ENCODE measurements at regions not wholly inside any gene's neighbourhood (a gene's known extent, or its start where the extent isn't known, plus 50 kb on each side); places are given as distances from the start of the nearest gene placed in this dataset.
"Not testable (repeated sequence)": the region's sequence is repeated elsewhere in the genome, so short reads cannot be mapped to it uniquely, and the experiment has no call there.

DNA sequence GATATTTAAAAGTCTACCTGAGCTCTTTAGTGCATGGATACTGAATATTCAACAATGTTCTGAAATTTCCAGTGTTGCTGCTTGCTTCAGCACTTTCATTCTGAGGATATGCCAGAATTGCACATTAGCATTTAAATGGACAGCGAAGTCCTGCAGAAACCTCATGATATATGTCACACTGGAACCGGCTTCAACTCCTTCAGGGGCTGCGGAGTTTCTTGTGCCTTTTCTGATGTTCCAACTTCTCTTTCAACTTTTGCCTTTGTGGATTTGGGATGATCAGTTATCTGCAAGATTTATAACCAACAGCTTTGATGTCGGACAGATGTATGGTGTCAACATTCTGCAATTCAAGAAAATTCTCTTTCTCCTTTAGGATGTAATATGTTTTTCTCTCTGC is 142.5 kb upstream of the LMNTD1 start:
- no peak for TF ChIP-seq CTCF (conservative IDR thresholded peaks at IDR 0.05)
- TF ChIP-seq ZFX (IDR thresholded peaks at IDR 0.05): no peak

GRCh38 chr12:25698772-25699171 is 145.7 kb upstream of the LMNTD1 start:
- TF ChIP-seq ZFX (IDR thresholded peaks at IDR 0.05): no peak
- TF ChIP-seq CTCF (conservative IDR thresholded peaks at IDR 0.05): no peak
- H3K27ac ChIP-seq: no peak overlapping the region

More for the DNA sequence above, 142.5 kb upstream of the LMNTD1 start:
- H3K27ac ChIP-seq: no peak overlapping the region

GRCh38 chr12:25699454-25699853 is 146.4 kb upstream of the LMNTD1 start:
- H3K27ac ChIP-seq: no peak overlapping the region
- TF ChIP-seq ZFX (IDR thresholded peaks at IDR 0.05): no peak
- TF ChIP-seq CTCF (conservative IDR thresholded peaks at IDR 0.05): no peak

DNA sequence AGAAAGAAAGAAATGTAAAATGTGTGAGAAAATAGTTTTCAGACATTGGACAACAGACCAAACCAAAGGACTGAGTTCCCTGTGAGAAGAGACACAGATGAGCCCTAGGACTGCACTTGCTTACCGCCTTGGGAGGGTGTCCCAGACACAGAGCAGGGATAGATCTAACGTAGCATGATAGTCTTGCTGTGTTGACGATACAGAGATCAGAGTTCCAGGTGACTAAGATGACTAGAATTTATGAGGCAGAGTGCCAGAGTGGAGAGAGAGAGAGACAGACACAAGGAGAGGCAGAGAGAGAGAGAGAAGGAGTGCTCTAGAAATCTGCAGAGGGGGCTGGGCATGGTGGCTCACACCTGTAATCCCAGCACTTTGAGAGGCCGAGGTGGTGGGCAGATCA is 148.2 kb upstream of the LMNTD1 start:
- no peak overlapping the region for H3K27ac ChIP-seq
- no peak for TF ChIP-seq ZFX (IDR thresholded peaks at IDR 0.05)
- TF ChIP-seq CTCF (conservative IDR thresholded peaks at IDR 0.05): no peak

GRCh38 chr12:25702553-25702952 is 149.5 kb upstream of the LMNTD1 start:
- no peak overlapping the region for H3K27ac ChIP-seq
- no peak for TF ChIP-seq ZFX (IDR thresholded peaks at IDR 0.05)

GRCh38 chr12:25705261-25705660 is 152.2 kb upstream of the LMNTD1 start:
- no peak for TF ChIP-seq CTCF (conservative IDR thresholded peaks at IDR 0.05)
- no peak for TF ChIP-seq ZFX (IDR thresholded peaks at IDR 0.05)
- H3K27ac ChIP-seq: no peak overlapping the region

DNA sequence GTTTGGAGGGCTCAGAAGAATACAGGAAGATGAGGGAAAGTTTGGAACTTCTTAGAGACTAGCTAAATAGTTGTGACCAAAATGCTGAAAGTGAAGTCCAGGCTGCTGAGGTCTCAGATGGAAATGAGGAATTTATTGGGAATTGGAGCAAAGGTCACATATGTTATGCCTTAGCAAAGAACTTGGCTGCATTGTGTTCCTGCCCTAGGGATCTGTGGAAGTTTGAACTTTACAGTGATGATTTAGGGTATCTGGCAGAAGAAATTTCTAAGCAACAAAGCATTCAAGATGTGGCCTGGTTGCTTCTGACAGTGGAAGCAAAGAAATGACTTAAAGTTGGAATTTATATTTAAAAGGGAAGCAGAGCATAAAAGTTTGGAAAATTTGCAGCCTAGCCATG is 153.6 kb upstream of the LMNTD1 start:
- H3K27ac ChIP-seq: not testable (repeated sequence)

DNA sequence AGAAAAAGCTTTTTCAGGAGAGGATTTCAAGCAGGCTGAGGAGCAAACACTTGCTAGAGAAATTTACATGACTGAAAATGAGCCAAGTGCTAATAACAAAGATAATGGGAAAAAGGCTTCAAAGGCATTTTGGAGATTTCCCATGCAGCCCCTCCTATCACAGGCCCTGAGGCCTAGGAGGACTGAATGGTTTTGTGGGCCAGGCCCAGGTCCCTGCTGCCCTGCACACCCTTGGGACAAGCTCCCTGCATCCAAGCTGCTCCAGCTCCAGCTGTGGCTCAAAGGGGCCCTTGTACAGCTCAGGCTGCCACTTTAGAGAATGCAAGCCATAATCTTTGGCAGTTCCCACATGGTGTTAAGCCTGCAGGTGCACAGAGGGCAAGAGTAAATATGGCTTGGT is 154.0 kb upstream of the LMNTD1 start:
- TF ChIP-seq CTCF (conservative IDR thresholded peaks at IDR 0.05): no peak
- no peak for TF ChIP-seq ZFX (IDR thresholded peaks at IDR 0.05)
- H3K27ac ChIP-seq: no peak overlapping the region

DNA sequence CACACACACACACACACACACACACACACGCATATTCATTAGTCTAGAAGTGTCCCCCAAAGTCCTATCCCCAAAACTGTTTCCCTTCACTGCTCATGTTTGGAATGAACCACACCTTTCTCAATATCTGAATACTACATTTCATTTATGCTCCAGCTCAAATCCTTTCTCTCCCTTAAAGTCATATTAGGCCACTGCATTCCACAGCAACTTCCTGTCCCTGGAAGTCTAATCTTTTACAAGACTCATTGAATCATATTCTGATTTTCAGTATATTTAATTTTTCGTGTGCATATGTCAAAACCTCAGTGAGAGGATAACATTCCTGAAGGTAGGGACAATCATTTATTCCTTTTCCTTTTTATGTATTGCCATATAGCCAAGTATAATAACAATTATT is 155.6 kb upstream of the LMNTD1 start:
- H3K27ac ChIP-seq: no peak overlapping the region
- TF ChIP-seq CTCF (conservative IDR thresholded peaks at IDR 0.05): no peak
- no peak for TF ChIP-seq ZFX (IDR thresholded peaks at IDR 0.05)

Data from C4-2B (cell line).